PC-3 (cell line): ENCODE measurements at regions not wholly inside any gene's neighbourhood (a gene's known extent, or its start where the extent isn't known, plus 50 kb on each side); places are given as distances from the start of the nearest gene placed in this dataset.

Source experiments
- ATAC-seq: fragments of 200-7000 bp; cut with Tn5 transposase; 2 replicates; pipeline ENCODE4 v1.9.1; 2020; ENCODE audit warnings: mild to moderate bottlenecking, moderate library complexity
- BruUV-seq: library from RNA; stranded (reverse); fragments of 400-500 nt; replicated peaks from 2 replicates; lab custom pipeline; 2021; lab: Mats Ljungman, UMichigan
- CTCF ChIA-PET: fragments of 300-600 bp; sonication (Branson Sonifier 250); formaldehyde crosslinking; loops from one replicate; lab custom pipeline; 2022; ENCODE audit warnings: antibody characterized with exemption; lab: Charles Lee
- POLR2A ChIA-PET: fragments of 300-600 bp; sonication (Branson Sonifier 250); formaldehyde crosslinking; loops from one replicate; lab custom pipeline; 2022; ENCODE audit warnings: antibody characterized with exemption; ENCODE audit not compliant: unreplicated experiment; lab: Charles Lee
- DNase-seq: peaks from one replicate; pipeline ENCODE4 v3.0.0-alpha.2; 2015
- H2AFZ ChIP-seq: fragments of 300-600 bp; sonication (generic); 2 replicates; pipeline ENCODE4 v1.6.0; 2016; ENCODE audit warnings: antibody characterized with exemption, low read length
- H3F3A ChIP-seq: fragments of 300-600 bp; sonication (generic); one replicate; pipeline ENCODE4 v1.6.0; 2017; ENCODE audit warnings: antibody characterized with exemption, low read length, control low read depth, mild to moderate bottlenecking; ENCODE audit not compliant: unreplicated experiment
- H3K27ac ChIP-seq: fragments of 300-600 bp; sonication (generic); 2 replicates; pipeline ENCODE4 v1.5.1; 2016; ENCODE audit warnings: mild to moderate bottlenecking, low read length
- H3K27me3 ChIP-seq: fragments of 300-600 bp; sonication (generic); 2 replicates; pipeline ENCODE4 v1.6.1; 2016; ENCODE audit warnings: low read length, mixed read lengths
- H3K36me3 ChIP-seq: fragments of 300-600 bp; sonication (generic); 2 replicates; pipeline ENCODE4 v1.6.1; 2016; ENCODE audit warnings: low read depth, mixed run types, low read length, mixed read lengths
- H3K4me1 ChIP-seq: fragments of 300-600 bp; sonication (generic); 2 replicates; pipeline ENCODE4 v1.5.1; 2016; ENCODE audit warnings: low read length; ENCODE audit not compliant: insufficient read depth
- H3K4me2 ChIP-seq: fragments of 300-600 bp; sonication (generic); 2 replicates; pipeline ENCODE4 v1.6.0; 2016; ENCODE audit warnings: low read length
- H3K4me3 ChIP-seq: fragments of 300-600 bp; sonication (generic); 2 replicates; pipeline ENCODE4 v1.5.1; 2016; ENCODE audit warnings: mild to moderate bottlenecking, low read length, mixed read lengths
- H3K79me2 ChIP-seq: fragments of 300-600 bp; sonication (generic); 2 replicates; pipeline ENCODE4 v1.6.1; 2017; ENCODE audit warnings: low read length, mixed read lengths
- H3K9ac ChIP-seq: fragments of 300-600 bp; sonication (generic); 2 replicates; pipeline ENCODE4 v1.6.0; 2016; ENCODE audit warnings: mild to moderate bottlenecking, low read length
- H3K9me2 ChIP-seq: fragments of 300-600 bp; sonication (generic); replicated peaks from 2 replicates; pipeline ENCODE4 v1.6.1; 2016; ENCODE audit warnings: mixed run types, low read length, mixed read lengths
- H3K9me3 ChIP-seq: fragments of 300-600 bp; sonication (generic); 2 replicates; pipeline ENCODE4 v1.6.1; 2016; ENCODE audit warnings: low read length, mixed read lengths
- H4K20me1 ChIP-seq: fragments of 300-600 bp; sonication (generic); 2 replicates; pipeline ENCODE4 v1.6.1; 2016; ENCODE audit warnings: low read length, mixed read lengths
- CTCF ChIP-seq: fragments of 300-600 bp; sonication (generic); conservative IDR thresholded peaks from 2 replicates; pipeline ENCODE4 v1.5.1; 2017; ENCODE audit warnings: antibody characterized with exemption, low read depth, mild to moderate bottlenecking, low read length
- EZH2 ChIP-seq: fragments of 300-600 bp; sonication (generic); IDR thresholded peaks from one replicate; pipeline ENCODE4 v1.6.1; 2017; ENCODE audit warnings: antibody characterized with exemption, mild to moderate bottlenecking, low read length; ENCODE audit not compliant: unreplicated experiment
- EZH2phosphoT487 ChIP-seq: fragments of 300-600 bp; sonication (generic); IDR thresholded peaks from 2 replicates; pipeline ENCODE4 v1.6.1; 2018; ENCODE audit warnings: mild to moderate bottlenecking, antibody characterized with exemption, low read length, borderline replicate concordance
- intact Hi-C: fragments of 100-400 bp; cut with micrococcal nuclease; formaldehyde crosslinking; loops from 2 replicates; pipeline ENCODE4 v1.9.0; 2023

DNA sequence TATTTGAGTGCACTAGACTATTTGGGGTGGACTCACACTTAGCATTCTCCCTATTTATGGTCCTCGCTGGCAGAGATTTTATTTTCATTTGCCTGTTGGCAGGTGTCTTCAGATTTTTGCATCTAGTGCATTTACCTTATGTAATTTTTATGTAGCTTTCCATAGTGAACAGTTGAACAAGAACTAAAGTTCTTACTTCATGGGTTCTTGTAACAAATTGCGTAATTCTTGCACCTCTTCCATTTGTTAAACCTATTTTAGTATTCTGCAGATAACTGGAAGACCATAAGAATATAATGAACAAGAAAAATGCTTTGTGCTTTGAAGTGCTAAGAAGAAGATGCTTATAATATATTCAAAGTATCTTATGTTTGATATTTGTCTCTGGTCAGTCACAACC is 252.8 kb upstream of the MMS22L start:
- H3K4me3 ChIP-seq, result no peak overlapping the region
- H3K9me2 ChIP-seq, result no peaks in the 10 kb centered on the region
- no peaks in the 10 kb centered on the region for H4K20me1 ChIP-seq
- ChIA-PET POLR2A (no interaction called here), CTCF (no interaction called here)
- no peaks in the 10 kb centered on the region for H3K36me3 ChIP-seq
- no peaks in the 10 kb centered on the region for H3K79me2 ChIP-seq
- no peak overlapping the region for H3K4me2 ChIP-seq
- H3K27me3 ChIP-seq, result 0 out of 2 replicates have a peak, but pooled peaks cover 8% of the 10 kb centered on the region
- no peak for TF ChIP-seq CTCF
- no peak for TF ChIP-seq EZH2
- TF ChIP-seq EZH2phosphoT487, result no peak
- H3F3A ChIP-seq, result no peaks in the 10 kb centered on the region
- no peaks in the 10 kb centered on the region for H3K9me3 ChIP-seq
- ATAC-seq, result no peak
- no peak overlapping the region for H2AFZ ChIP-seq
- no peak overlapping the region for H3K27ac ChIP-seq
- H3K9ac ChIP-seq, result no peak overlapping the region
- H3K4me1 ChIP-seq, result no peaks in the 10 kb centered on the region
- intact Hi-C loops, result no loop called here
- no TSS peak for BruUV-seq
- no peak for DNase-seq

DNA sequence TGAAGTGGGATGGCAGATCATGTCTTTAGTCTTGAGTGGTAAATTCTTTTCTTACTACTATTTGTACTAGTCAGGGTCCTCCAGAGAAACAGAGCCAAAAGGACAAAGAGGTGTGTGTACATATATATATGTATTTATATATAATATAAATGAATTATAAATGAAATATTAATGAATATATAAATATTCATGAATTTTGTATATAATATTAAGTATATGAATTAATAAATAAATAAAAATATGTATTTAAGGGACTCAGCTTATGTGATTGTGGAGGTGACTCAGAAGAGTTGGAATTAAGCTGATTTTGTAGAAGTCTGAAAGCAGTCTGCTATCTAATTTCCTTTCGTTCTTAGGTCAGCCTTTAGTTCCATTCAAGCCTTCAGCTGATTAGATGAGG is 265.3 kb upstream of the MMS22L start:
- H3K9me2 ChIP-seq, result no peaks in the 10 kb centered on the region
- intact Hi-C loops, result no loop called here
- no peak overlapping the region for H3K4me3 ChIP-seq
- H3K27me3 ChIP-seq, result no peaks in the 10 kb centered on the region
- H3K4me1 ChIP-seq, result no peaks in the 10 kb centered on the region
- ChIA-PET POLR2A (no interaction called here), CTCF (no interaction called here)
- H4K20me1 ChIP-seq, result no peaks in the 10 kb centered on the region
- no peaks in the 10 kb centered on the region for H3K36me3 ChIP-seq
- H3F3A ChIP-seq, result no peaks in the 10 kb centered on the region
- H3K9ac ChIP-seq, result no peak overlapping the region
- H2AFZ ChIP-seq, result no peak overlapping the region
- ATAC-seq, result no peak
- no peak overlapping the region for H3K4me2 ChIP-seq
- H3K9me3 ChIP-seq, result no peaks in the 10 kb centered on the region
- no TSS peak for BruUV-seq
- DNase-seq, result no peak
- H3K27ac ChIP-seq, result no peak overlapping the region
- H3K79me2 ChIP-seq, result no peaks in the 10 kb centered on the region
- TF ChIP-seq CTCF, result no peak
- TF ChIP-seq EZH2phosphoT487, result no peak
- no peak for TF ChIP-seq EZH2

DNA sequence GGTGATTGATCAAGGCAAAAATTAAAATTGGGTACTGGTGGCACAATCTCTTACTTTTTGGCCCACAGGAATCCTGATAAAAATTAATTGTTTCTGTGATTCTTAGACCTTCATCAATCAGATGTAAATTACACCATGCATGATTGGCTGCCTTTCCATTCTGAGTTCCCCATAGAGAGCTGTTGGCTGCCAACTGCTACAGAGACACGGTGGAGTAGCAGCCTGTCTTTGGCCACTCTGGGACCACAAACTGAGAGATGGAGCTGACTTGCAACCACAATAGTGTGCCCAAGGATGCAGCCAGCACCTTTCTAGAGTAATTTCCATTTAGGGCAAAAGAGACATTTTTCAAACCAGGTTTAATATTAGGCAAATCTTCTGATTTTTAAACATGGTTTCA is 274.3 kb upstream of the MMS22L start:
- Histone ChIP-seq H3K4me1 (no peaks in the 10 kb centered on the region), H3K9me3 (no peaks in the 10 kb centered on the region), H3K4me3 (no peak overlapping the region), H3K27ac (no peak overlapping the region), H4K20me1 (no peaks in the 10 kb centered on the region), H2AFZ (no peak overlapping the region), H3K4me2 (no peak overlapping the region), H3K36me3 (no peaks in the 10 kb centered on the region), H3F3A (no peaks in the 10 kb centered on the region), H3K9me2 (no peaks in the 10 kb centered on the region), H3K27me3 (no peaks in the 10 kb centered on the region), H3K79me2 (no peaks in the 10 kb centered on the region), H3K9ac (no peak overlapping the region)
- ATAC-seq, result no peak
- DNase-seq, result no peak
- no TSS peak for BruUV-seq
- intact Hi-C loops, result no loop called here
- ChIA-PET CTCF (no interaction called here), POLR2A (no interaction called here)
- TF ChIP-seq EZH2phosphoT487 (no peak), CTCF (no peak), EZH2 (no peak)
